DOHH2 (cell line): ENCODE measurements at regions not wholly inside any gene's neighbourhood (a gene's known extent, or its start where the extent isn't known, plus 50 kb on each side); places are given as distances from the start of the nearest gene placed in this dataset.
"Not testable (repeated sequence)": the region's sequence is repeated elsewhere in the genome, so short reads cannot be mapped to it uniquely, and the experiment has no call there.

Experiments
- H3F3A ChIP-seq: fragments of 200-600 bp; sonication (generic), shearing (Covaris generic); 2 replicates; pipeline ENCODE4 v1.6.0; 2016; ENCODE audit warnings: antibody characterized with exemption, mild to moderate bottlenecking; ENCODE audit not compliant: control insufficient read depth, insufficient read depth
- H3K27ac ChIP-seq: fragments of 200-600 bp; sonication (generic); 2 replicates; pipeline ENCODE4 v1.5.1; 2014; ENCODE audit warnings: low read depth, mild to moderate bottlenecking, low read length, moderate library complexity
- H3K27me3 ChIP-seq: fragments of 200-600 bp; sonication (generic); 2 replicates; pipeline ENCODE4 v1.6.1; 2014; ENCODE audit warnings: mild to moderate bottlenecking, low read length, mixed read lengths; ENCODE audit not compliant: control insufficient read depth
- H3K36me3 ChIP-seq: fragments of 200-600 bp; sonication (generic); 2 replicates; pipeline ENCODE4 v1.6.1; 2014; ENCODE audit warnings: mild to moderate bottlenecking, low read length, moderate library complexity, mixed read lengths; ENCODE audit not compliant: control insufficient read depth
- H3K4me1 ChIP-seq: fragments of 200-600 bp; sonication (generic); 2 replicates; pipeline ENCODE4 v1.6.1; 2014; ENCODE audit warnings: mild to moderate bottlenecking, low read length, mixed read lengths; ENCODE audit not compliant: control insufficient read depth
- H3K4me2 ChIP-seq: fragments of 200-600 bp; sonication (generic); 2 replicates; pipeline ENCODE4 v1.6.0; 2014; ENCODE audit warnings: mild to moderate bottlenecking, low read length, moderate library complexity
- H3K4me3 ChIP-seq: fragments of 200-600 bp; sonication (generic); 2 replicates; pipeline ENCODE4 v1.5.1; 2014; ENCODE audit warnings: mild to moderate bottlenecking, low read length, mixed read lengths
- H3K79me2 ChIP-seq: fragments of 200-600 bp; sonication (generic); 2 replicates; pipeline ENCODE4 v1.6.1; 2014; ENCODE audit warnings: mild to moderate bottlenecking, low read length, mixed read lengths; ENCODE audit not compliant: control insufficient read depth
- H3K9me2 ChIP-seq: fragments of 200-600 bp; sonication (generic); replicated peaks from 2 replicates; pipeline ENCODE4 v1.6.1; 2014; ENCODE audit warnings: mild to moderate bottlenecking, low read length, mixed read lengths; ENCODE audit not compliant: control insufficient read depth
- H3K9me3 ChIP-seq: fragments of 200-600 bp; sonication (generic); 2 replicates; pipeline ENCODE4 v1.6.1; 2014; ENCODE audit warnings: antibody characterized with exemption, low read length, mixed read lengths; ENCODE audit not compliant: control insufficient read depth, insufficient read depth
- H4K20me1 ChIP-seq: fragments of 200-600 bp; sonication (generic); 2 replicates; pipeline ENCODE4 v1.6.0; 2014; ENCODE audit warnings: low read depth, mild to moderate bottlenecking, antibody characterized with exemption, low read length, moderate library complexity; ENCODE audit not compliant: control insufficient read depth, insufficient read depth
- TF ChIP-seq, protein P1 (sequence below): fragments of 200-600 bp; sonication (generic); IDR thresholded peaks from one replicate; pipeline ENCODE4 v1.5.1; 2014; ENCODE audit warnings: antibody characterized with exemption, mild to moderate bottlenecking, low read depth, low read length; ENCODE audit not compliant: poor library complexity, severe bottlenecking

DNA sequence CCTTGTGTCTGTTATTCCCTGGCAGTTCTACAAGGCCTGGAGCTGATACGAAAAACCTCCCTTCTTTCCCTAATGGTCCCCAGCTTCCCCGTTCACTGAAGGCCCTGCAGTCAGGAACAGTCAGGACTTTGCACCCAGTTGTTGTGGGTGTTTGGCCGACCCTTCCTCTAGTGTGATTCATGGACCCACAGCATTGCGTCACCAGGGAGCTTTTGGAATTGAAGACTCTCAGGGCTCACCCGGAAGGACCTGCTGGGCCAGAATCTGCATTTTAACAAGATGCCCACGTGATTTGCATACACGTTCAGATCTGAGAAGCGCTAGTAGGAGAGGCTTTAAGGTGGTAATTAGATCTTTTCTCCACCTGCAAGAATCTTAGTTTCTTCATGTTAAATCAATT, 136.8 kb upstream of the CCZ1B start:
- not testable (repeated sequence) for H3F3A ChIP-seq, H3K9me3 ChIP-seq, H3K4me2 ChIP-seq, H3K27me3 ChIP-seq, H3K36me3 ChIP-seq, H3K27ac ChIP-seq, H3K79me2 ChIP-seq, H3K4me3 ChIP-seq, H4K20me1 ChIP-seq, H3K9me2 ChIP-seq, H3K4me1 ChIP-seq

- not testable (repeated sequence) for H3K79me2 ChIP-seq, H4K20me1 ChIP-seq, H3K9me3 ChIP-seq, H3K27me3 ChIP-seq, H3K4me3 ChIP-seq, H3K9me2 ChIP-seq, H3K27ac ChIP-seq, H3K4me2 ChIP-seq, H3F3A ChIP-seq, H3K36me3 ChIP-seq, H3K4me1 ChIP-seq
- TF ChIP-seq, protein P1, sequence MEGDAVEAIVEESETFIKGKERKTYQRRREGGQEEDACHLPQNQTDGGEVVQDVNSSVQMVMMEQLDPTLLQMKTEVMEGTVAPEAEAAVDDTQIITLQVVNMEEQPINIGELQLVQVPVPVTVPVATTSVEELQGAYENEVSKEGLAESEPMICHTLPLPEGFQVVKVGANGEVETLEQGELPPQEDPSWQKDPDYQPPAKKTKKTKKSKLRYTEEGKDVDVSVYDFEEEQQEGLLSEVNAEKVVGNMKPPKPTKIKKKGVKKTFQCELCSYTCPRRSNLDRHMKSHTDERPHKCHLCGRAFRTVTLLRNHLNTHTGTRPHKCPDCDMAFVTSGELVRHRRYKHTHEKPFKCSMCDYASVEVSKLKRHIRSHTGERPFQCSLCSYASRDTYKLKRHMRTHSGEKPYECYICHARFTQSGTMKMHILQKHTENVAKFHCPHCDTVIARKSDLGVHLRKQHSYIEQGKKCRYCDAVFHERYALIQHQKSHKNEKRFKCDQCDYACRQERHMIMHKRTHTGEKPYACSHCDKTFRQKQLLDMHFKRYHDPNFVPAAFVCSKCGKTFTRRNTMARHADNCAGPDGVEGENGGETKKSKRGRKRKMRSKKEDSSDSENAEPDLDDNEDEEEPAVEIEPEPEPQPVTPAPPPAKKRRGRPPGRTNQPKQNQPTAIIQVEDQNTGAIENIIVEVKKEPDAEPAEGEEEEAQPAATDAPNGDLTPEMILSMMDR, result peak; percentile 62
These were observed 139.0 kb upstream of the CCZ1B start for GRCh38 chr7:6965051-6965450.

DNA sequence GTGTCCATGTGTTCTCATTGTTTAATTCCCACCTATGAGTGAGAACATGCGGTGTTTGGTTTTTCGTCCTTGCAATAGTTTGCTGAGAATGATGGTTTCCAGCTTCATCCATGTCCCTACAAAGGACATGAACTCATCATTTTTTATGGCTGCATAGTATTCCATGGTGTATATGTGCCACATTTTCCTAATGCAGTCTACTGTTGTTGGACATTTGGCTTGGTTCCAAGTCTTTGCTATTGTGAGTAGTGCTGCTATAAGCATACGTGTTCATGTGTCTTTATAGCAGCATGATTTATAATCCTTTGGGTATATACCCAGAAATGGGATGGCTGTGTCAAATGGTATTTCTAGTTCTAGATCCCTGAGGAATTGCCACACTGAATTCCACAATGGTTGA, 144.1 kb upstream of the CCZ1B start:
- not testable (repeated sequence) for H3K9me2 ChIP-seq, H3K79me2 ChIP-seq, H3K27ac ChIP-seq, H3K27me3 ChIP-seq, H3F3A ChIP-seq, H3K4me2 ChIP-seq, H3K4me3 ChIP-seq, H4K20me1 ChIP-seq, H3K4me1 ChIP-seq, H3K36me3 ChIP-seq, H3K9me3 ChIP-seq

- not testable (repeated sequence) for H4K20me1 ChIP-seq, H3K27ac ChIP-seq, H3F3A ChIP-seq, H3K9me3 ChIP-seq, H3K9me2 ChIP-seq, H3K4me2 ChIP-seq, H3K4me1 ChIP-seq, H3K27me3 ChIP-seq, H3K79me2 ChIP-seq, H3K4me3 ChIP-seq, H3K36me3 ChIP-seq
These were observed 148.8 kb upstream of the CCZ1B start for GRCh38 chr7:6974876-6975275.

DNA sequence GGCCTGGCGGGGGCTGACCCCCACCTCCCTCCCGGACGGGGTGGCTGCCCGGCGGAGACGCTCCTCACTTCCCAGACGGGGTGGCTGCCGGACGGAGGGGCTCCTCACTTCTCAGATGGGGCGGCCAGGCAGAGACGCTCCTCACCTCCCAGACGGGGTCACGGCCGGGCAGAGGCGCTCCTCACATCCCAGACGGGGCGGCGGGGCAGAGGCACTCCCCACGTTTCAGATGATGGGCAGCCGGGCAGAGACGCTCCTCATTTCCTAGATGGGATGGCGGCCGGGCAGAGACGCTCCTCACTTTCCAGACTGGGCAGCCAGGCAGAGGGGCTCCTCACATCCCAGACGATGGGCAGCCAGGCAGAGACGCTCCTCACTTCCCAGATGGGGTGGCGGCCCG, 149.3 kb upstream of the CCZ1B start:
- H3K4me1 ChIP-seq, H3K36me3 ChIP-seq, H3K27ac ChIP-seq, H3K27me3 ChIP-seq, H3F3A ChIP-seq, H3K4me2 ChIP-seq, H3K79me2 ChIP-seq, H3K9me2 ChIP-seq, H3K9me3 ChIP-seq, H4K20me1 ChIP-seq, H3K4me3 ChIP-seq: not testable (repeated sequence)

GRCh38 chr7:6977368-6977767, 151.3 kb upstream of the CCZ1B start:
- not testable (repeated sequence) for H3K9me3 ChIP-seq, H3F3A ChIP-seq, H3K36me3 ChIP-seq, H3K4me2 ChIP-seq, H3K4me1 ChIP-seq, H3K79me2 ChIP-seq, H3K27ac ChIP-seq, H3K4me3 ChIP-seq, H3K27me3 ChIP-seq, H4K20me1 ChIP-seq, H3K9me2 ChIP-seq

GRCh38 chr7:6978326-6978725, 152.3 kb upstream of the CCZ1B start:
- H3K79me2 ChIP-seq, H3K9me3 ChIP-seq, H3F3A ChIP-seq: not testable (repeated sequence)

DNA sequence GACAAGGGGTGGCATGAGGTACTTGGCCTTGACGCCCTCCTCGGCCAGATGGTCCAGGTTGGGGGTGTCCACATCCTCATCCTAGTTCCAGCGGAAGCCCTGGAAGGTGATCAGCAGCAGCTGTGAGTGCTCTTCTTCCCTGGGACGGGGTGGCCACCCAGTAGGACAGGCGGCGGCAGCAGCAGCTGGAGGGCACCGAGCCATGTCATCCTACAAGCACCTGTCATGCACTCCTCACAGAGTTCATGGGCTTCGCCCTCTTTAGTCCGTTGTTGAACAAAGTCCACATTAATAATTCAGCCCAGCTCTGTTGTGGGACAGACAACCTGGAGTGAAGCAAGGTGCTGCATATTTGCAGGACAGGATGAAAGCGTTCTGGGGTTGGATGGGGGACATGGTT, 153.4 kb upstream of the CCZ1B start:
- H3K36me3 ChIP-seq, H3F3A ChIP-seq, H3K27ac ChIP-seq, H3K4me3 ChIP-seq, H3K4me1 ChIP-seq, H3K27me3 ChIP-seq, H3K9me3 ChIP-seq, H4K20me1 ChIP-seq, H3K79me2 ChIP-seq, H3K9me2 ChIP-seq, H3K4me2 ChIP-seq: not testable (repeated sequence)

More at GRCh38 chr7:6978326-6978725, 152.3 kb upstream of the CCZ1B start:
- not testable (repeated sequence) for H3K4me3 ChIP-seq, H3K4me1 ChIP-seq, H3K4me2 ChIP-seq, H4K20me1 ChIP-seq, H3K9me2 ChIP-seq, H3K27me3 ChIP-seq, H3K27ac ChIP-seq, H3K36me3 ChIP-seq
